AG04449 (cell line): ENCODE measurements at regions not wholly inside any gene's neighbourhood (a gene's known extent, or its start where the extent isn't known, plus 50 kb on each side); places are given as distances from the start of the nearest gene placed in this dataset.

ENCODE experiments used
- CTCF ChIA-PET: fragments of 350-600 bp; formaldehyde crosslinking; extraction: SDS; loops from one replicate; lab custom pipeline; 2021; ENCODE audit warnings: antibody characterized with exemption; lab: Yijun Ruan, JAX
- POLR2A ChIA-PET: fragments of 400-600, 350-600 bp; formaldehyde crosslinking; extraction: SDS; loops from one replicate; lab custom pipeline; 2020; ENCODE audit warnings: antibody characterized with exemption, inconsistent platforms; lab: Yijun Ruan, JAX
- DNase-seq: peaks from one replicate; pipeline ENCODE4 v3.0.0-alpha.2; 2010; ENCODE audit warnings: low read depth, low spot score
- H3K4me3 ChIP-seq: 2 replicates; pipeline ENCODE4 v1.5.1; 2011; ENCODE audit warnings: low read depth, mild to moderate bottlenecking, control low read depth, low read length
- CTCF ChIP-seq: IDR thresholded peaks from one replicate; pipeline ENCODE4 v1.5.1; 2011; ENCODE audit warnings: mild to moderate bottlenecking, moderate library complexity, low read length, control low read depth, inconsistent platforms; ENCODE audit not compliant: insufficient read depth; ENCODE audit errors: missing control alignments

GRCh38 chr1:88433556-88433955 is 250.5 kb upstream of the PKN2 start:
- CTCF ChIA-PET: no interaction called here
- no peak for TF ChIP-seq CTCF
- POLR2A ChIA-PET: no interaction called here

GRCh38 chr1:88434836-88435235 is 249.2 kb upstream of the PKN2 start:
- no peak overlapping the region for H3K4me3 ChIP-seq
- ChIA-PET CTCF (no interaction called here), POLR2A (no interaction called here)
- no peak for TF ChIP-seq CTCF
- DNase-seq: no peak

More at GRCh38 chr1:88433556-88433955, 250.5 kb upstream of the PKN2 start:
- no peak overlapping the region for H3K4me3 ChIP-seq
- DNase-seq: no peak

- POLR2A ChIA-PET: no interaction called here
Measured at GRCh38 chr1:88441022-88441421, 243.1 kb upstream of the PKN2 start.

GRCh38 chr1:88451856-88452255 is 232.2 kb upstream of the PKN2 start:
- ChIA-PET CTCF (no interaction called here), POLR2A (no interaction called here)
- H3K4me3 ChIP-seq: no peak overlapping the region
- no peak for TF ChIP-seq CTCF
- DNase-seq: no peak

More at GRCh38 chr1:88441022-88441421, 243.1 kb upstream of the PKN2 start:
- no peak for TF ChIP-seq CTCF
- no peak overlapping the region for H3K4me3 ChIP-seq
- CTCF ChIA-PET: no interaction called here
- no peak for DNase-seq

- TF ChIP-seq CTCF: no peak
- DNase-seq: no peak
- CTCF ChIA-PET: no interaction called here
- POLR2A ChIA-PET: no interaction called here
- H3K4me3 ChIP-seq: no peak overlapping the region
Measured at GRCh38 chr1:88453295-88453694, 230.8 kb upstream of the PKN2 start.

GRCh38 chr1:88454781-88455180 is 229.3 kb upstream of the PKN2 start:
- POLR2A ChIA-PET: no interaction called here
- no peak for DNase-seq
- TF ChIP-seq CTCF: no peak
- CTCF ChIA-PET: no interaction called here
- no peak overlapping the region for H3K4me3 ChIP-seq
